Ectodermal cell (in vitro differentiated cells): ENCODE measurements at regions not wholly inside any gene's neighbourhood (a gene's known extent, or its start where the extent isn't known, plus 50 kb on each side); places are given as distances from the start of the nearest gene placed in this dataset.
"Not testable (repeated sequence)": the region's sequence is repeated elsewhere in the genome, so short reads cannot be mapped to it uniquely, and the experiment has no call there.

Experiments used
- H3K27ac ChIP-seq: 2 replicates; pipeline ENCODE4 v1.7.0; 2013; ENCODE audit warnings: mild to moderate bottlenecking, low read depth, low read length; ENCODE audit not compliant: insufficient read depth, poor library complexity, severe bottlenecking
- H3K27me3 ChIP-seq: 2 replicates; pipeline ENCODE4 v1.7.0; 2013; ENCODE audit warnings: mild to moderate bottlenecking, low read length; ENCODE audit not compliant: insufficient read depth, control insufficient read depth, poor library complexity, severe bottlenecking
- H3K36me3 ChIP-seq: one replicate; pipeline ENCODE4 v1.7.0; 2013; ENCODE audit warnings: low read length; ENCODE audit not compliant: control insufficient read depth, insufficient read depth
- H3K4me1 ChIP-seq: one replicate; pipeline ENCODE4 v1.7.0; 2013; ENCODE audit warnings: low read length; ENCODE audit not compliant: control insufficient read depth, insufficient read depth
- H3K4me3 ChIP-seq: 2 replicates; pipeline ENCODE4 v1.7.0; 2013; ENCODE audit warnings: low read depth, low read length, control low read depth; ENCODE audit not compliant: insufficient read depth
- H3K9me3 ChIP-seq: 2 replicates; pipeline ENCODE4 v1.7.0; 2013; ENCODE audit warnings: mild to moderate bottlenecking, low read length, moderate library complexity; ENCODE audit not compliant: control insufficient read depth
- WGBS, 2 experiments: methylation state at CpG; one replicate each; pipeline ENCODE4 v1.1.7; 2013; ENCODE audit warnings: missing lambda C conversion rate in 2 of 2; 5-methylcytosine and 5-hydroxymethylcytosine counted together

DNA sequence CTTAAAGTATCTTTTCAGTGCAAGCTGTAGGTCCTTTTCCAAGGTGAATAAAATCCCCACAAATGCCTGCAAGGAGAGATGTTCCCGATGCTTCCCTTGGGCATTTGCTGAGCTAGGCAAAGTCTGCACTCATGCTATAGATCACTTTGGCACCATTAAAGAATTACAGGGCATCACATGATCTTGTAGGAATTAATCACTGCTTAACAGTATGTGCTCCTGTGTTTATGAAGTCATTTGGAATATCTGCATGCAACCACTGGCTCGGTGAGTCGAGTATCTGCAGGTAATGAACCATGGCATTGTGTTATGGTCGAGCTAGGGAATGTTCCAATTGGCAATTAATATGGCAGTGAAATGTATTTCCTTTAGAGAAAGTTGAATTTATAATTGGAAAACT lies 615.1 kb downstream of the TLE1 start:
- Histone ChIP-seq H3K27ac (no peak overlapping the region), H3K9me3 (no peaks in the 10 kb centered on the region), H3K4me3 (no peak overlapping the region), H3K36me3 (no peaks in the 10 kb centered on the region), H3K4me1 (no peaks in the 10 kb centered on the region), H3K27me3 (no peaks in the 10 kb centered on the region)
- WGBS, 2 experiments: 80 to 87% methylated on average over 4 of the region's 4 CpGs

GRCh38 chr9:81073821-81074220 lies 615.5 kb downstream of the TLE1 start:
- Histone ChIP-seq H3K27me3 (no peaks in the 10 kb centered on the region), H3K9me3 (no peaks in the 10 kb centered on the region), H3K4me3 (no peak overlapping the region), H3K36me3 (no peaks in the 10 kb centered on the region), H3K4me1 (no peaks in the 10 kb centered on the region), H3K27ac (no peak overlapping the region)
- WGBS, 2 experiments: 96 to 97% methylated on average over 4 of the region's 4 CpGs

DNA sequence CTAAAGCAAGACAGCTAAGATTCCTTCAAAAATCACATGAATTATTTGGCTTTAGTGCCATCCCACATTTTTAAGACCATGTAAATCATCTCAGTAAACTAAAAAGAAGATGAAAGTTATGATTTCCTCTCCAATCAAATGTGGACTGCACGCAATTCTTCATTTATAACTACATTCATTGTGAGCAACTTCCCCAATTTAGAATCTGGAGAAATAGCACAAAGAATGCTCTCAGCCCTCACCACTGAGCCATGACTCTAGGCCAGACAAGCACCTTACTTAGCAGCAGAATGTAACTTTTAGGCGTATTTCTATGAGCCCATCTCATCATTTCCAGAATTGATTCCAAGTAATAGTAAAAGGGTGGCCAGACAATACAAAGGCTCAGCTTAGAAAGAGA lies 616.6 kb downstream of the TLE1 start:
- no peak overlapping the region for H3K4me3 ChIP-seq
- H3K9me3 ChIP-seq: no peaks in the 10 kb centered on the region
- 89 to 98% methylated on average over 2 of the region's 2 CpGs for WGBS, 2 experiments
- no peaks in the 10 kb centered on the region for H3K4me1 ChIP-seq
- no peaks in the 10 kb centered on the region for H3K27me3 ChIP-seq
- H3K36me3 ChIP-seq: no peaks in the 10 kb centered on the region
- H3K27ac ChIP-seq: no peak overlapping the region

DNA sequence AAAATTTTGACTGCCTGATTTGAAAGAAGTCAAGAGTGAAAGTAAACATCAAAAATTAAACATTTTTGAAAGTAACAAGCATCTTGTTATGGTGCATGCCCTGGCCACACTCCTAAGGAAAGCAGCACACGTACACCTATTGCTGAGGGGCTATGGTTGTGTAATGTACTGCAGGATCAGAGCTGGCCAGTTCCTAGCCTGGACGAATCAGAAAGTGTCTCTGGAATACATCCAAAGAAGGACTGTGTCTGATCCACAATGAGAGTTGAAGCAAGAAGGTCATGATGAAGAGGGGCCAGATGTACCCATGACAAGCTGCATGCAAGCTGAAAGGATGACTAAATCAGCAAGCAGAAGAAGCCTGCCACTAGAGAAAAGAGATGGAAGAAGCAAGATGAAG lies 618.2 kb downstream of the TLE1 start:
- H3K27ac ChIP-seq: no peak overlapping the region

GRCh38 chr9:81070689-81071088 lies 618.7 kb downstream of the TLE1 start:
- Histone ChIP-seq H3K9me3 (no peaks in the 10 kb centered on the region), H3K27ac (no peak overlapping the region), H3K4me1 (no peaks in the 10 kb centered on the region), H3K36me3 (no peaks in the 10 kb centered on the region), H3K27me3 (no peaks in the 10 kb centered on the region), H3K4me3 (no peak overlapping the region)
- WGBS, 2 experiments: 92 to 99% methylated on average over 7 to 8 of the region's 9 CpGs

More for the DNA sequence above, 618.2 kb downstream of the TLE1 start:
- Histone ChIP-seq H3K4me1 (no peaks in the 10 kb centered on the region), H3K9me3 (no peaks in the 10 kb centered on the region), H3K36me3 (no peaks in the 10 kb centered on the region), H3K27me3 (no peaks in the 10 kb centered on the region), H3K4me3 (no peak overlapping the region)
- WGBS, 2 experiments: 58 to 72% methylated on average over 2 of the region's 2 CpGs

DNA sequence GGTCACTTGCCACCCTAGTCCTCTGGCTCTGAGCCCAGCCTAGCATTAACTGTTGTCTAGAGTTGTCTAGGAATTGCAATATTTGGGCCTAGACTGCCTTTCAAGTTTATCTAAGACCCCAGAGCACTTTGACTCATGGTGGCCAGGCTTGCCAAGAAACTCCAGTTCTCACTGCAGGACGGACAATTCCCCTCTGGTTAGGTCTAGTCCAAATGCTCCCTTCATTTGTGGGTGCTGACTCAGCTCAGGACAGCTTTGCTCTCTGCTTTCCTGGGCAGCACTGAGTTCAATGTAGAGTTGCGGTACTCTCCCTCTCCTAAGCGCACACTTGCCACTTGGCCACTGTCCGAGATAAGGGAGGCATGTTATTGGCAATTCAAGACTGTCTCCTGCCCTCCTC lies 619.4 kb downstream of the TLE1 start:
- Histone ChIP-seq H3K36me3 (no peaks in the 10 kb centered on the region), H3K4me1 (no peaks in the 10 kb centered on the region), H3K27me3 (no peaks in the 10 kb centered on the region), H3K27ac (no peak overlapping the region), H3K9me3 (no peaks in the 10 kb centered on the region), H3K4me3 (no peak overlapping the region)
- 96 to 98% methylated on average over 4 of the region's 4 CpGs for WGBS, 2 experiments

- H3K9me3 ChIP-seq: no peaks in the 10 kb centered on the region
- no peaks in the 10 kb centered on the region for H3K27me3 ChIP-seq
- 88 to 96% methylated on average over 3 of the region's 3 CpGs for WGBS, 2 experiments
- H3K36me3 ChIP-seq: no peaks in the 10 kb centered on the region
- no peak overlapping the region for H3K4me3 ChIP-seq
- no peak overlapping the region for H3K27ac ChIP-seq
- no peaks in the 10 kb centered on the region for H3K4me1 ChIP-seq
These were observed 620.1 kb downstream of the TLE1 start for GRCh38 chr9:81069038-81069795.

DNA sequence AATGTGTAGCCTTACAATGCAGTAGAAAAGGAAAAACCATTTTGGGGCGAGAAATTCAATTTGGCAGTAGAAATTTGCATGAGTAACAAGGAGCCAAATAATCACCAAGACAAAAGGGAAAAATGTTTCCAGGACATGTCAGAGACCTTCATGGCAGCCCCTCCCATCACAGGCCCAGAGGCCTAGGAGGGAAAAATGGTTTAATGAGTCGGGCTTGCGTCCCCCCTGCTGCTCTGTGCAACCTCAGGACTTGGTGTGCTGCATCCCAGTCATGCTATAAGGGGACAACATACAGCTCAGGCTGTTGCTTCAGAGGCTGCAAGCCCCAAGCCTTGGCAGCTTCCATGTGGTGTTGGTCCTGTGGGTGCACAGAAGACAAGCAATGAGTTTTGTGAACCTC lies 626.4 kb downstream of the TLE1 start:
- WGBS, 2 experiments: 80 to 81% methylated on average over 3 of the region's 3 CpGs
- H3K27me3 ChIP-seq, H3K4me3 ChIP-seq: not testable (repeated sequence)

GRCh38 chr9:81058782-81059181 lies 630.6 kb downstream of the TLE1 start:
- WGBS, 2 experiments: 71 to 94% methylated on average over 1 to 2 of the region's 2 CpGs
- Histone ChIP-seq H3K4me1 (no peaks in the 10 kb centered on the region), H3K27me3 (no peaks in the 10 kb centered on the region)

More for the DNA sequence above, 626.4 kb downstream of the TLE1 start:
- H3K27ac ChIP-seq, H3K4me1 ChIP-seq, H3K36me3 ChIP-seq, H3K9me3 ChIP-seq: not testable (repeated sequence)

GRCh38 chr9:81053298-81054025 lies 635.9 kb downstream of the TLE1 start:
- H3K36me3 ChIP-seq: no peaks in the 10 kb centered on the region
- H3K4me1 ChIP-seq: no peaks in the 10 kb centered on the region
- H3K27ac ChIP-seq: no peak overlapping the region
- 100% methylated on average over 1 of the region's 1 CpG; no CpG with 5 or more reads in 1 of the 2 experiments for WGBS, 2 experiments
- H3K9me3 ChIP-seq: no peaks in the 10 kb centered on the region
- no peaks in the 10 kb centered on the region for H3K27me3 ChIP-seq
- H3K4me3 ChIP-seq: no peak overlapping the region

More at GRCh38 chr9:81058782-81059181, 630.6 kb downstream of the TLE1 start:
- Histone ChIP-seq H3K4me3 (no peak overlapping the region), H3K9me3 (no peaks in the 10 kb centered on the region), H3K36me3 (no peaks in the 10 kb centered on the region), H3K27ac (no peak overlapping the region)
